ENCODE measurements at regions not wholly inside any gene's neighbourhood (a gene's known extent, or its start where the extent isn't known, plus 50 kb on each side); places are given as distances from the start of the nearest gene placed in this dataset.
"Not testable (repeated sequence)": the region's sequence is repeated elsewhere in the genome, so short reads cannot be mapped to it uniquely, and the experiment has no call there.

GRCh38 chr12:114038962-114039361 lies 72.8 kb upstream of the RBM19 start:
- ATAC-seq (replicated peaks in 1 of 4) (no peak), DNase-seq (no peak)
- Mint-ChIP-seq H3K4me1 (no peaks in the 10 kb centered on the region), H3K4me3 (no peak overlapping the region), H3K9me3 (peaks cover 0 to 2% (median 0%) of the 10 kb centered on the region in 3 donors), H3K27me3 (peaks cover 17 to 19% of the 10 kb centered on the region in 2 donors), H3K36me3 (no peaks in the 10 kb centered on the region), H3K27ac (no peak overlapping the region)
- CTCF ChIA-PET = no interaction called here
- WGBS (ENCODE audit: insufficient coverage) = 94% methylated on average over 3 of the region's 3 CpGs
- Histone ChIP-seq H3K4me3 (ENCODE audit: control insufficient read depth in 1 of 2, extremely low read depth in 1 of 2, low read length in 1 of 2) (no peak overlapping the region), H3K4me1 (ENCODE audit: control insufficient read depth in 1 of 2, extremely low read depth in 1 of 2, insufficient read depth in 2 of 2, low read length in 2 of 2) (no peaks in the 10 kb centered on the region), H3K27ac (ENCODE audit: low read length) (no peak overlapping the region), H3K27me3 (replicated peaks in 1 of 2; ENCODE audit: control insufficient read depth in 2 of 2, extremely low read depth in 1 of 2, insufficient read depth in 2 of 2, low read length in 1 of 2) (peaks cover 0 to 13% of the 10 kb centered on the region in 2 experiments), H3K9me3 (no peaks in the 10 kb centered on the region), H3K36me3 (ENCODE audit: control insufficient read depth in 2 of 2, extremely low read depth in 1 of 2, insufficient read depth in 1 of 2, low read length in 1 of 2) (no peaks in the 10 kb centered on the region)
- POLR2A ChIA-PET = no interaction called here

DNA sequence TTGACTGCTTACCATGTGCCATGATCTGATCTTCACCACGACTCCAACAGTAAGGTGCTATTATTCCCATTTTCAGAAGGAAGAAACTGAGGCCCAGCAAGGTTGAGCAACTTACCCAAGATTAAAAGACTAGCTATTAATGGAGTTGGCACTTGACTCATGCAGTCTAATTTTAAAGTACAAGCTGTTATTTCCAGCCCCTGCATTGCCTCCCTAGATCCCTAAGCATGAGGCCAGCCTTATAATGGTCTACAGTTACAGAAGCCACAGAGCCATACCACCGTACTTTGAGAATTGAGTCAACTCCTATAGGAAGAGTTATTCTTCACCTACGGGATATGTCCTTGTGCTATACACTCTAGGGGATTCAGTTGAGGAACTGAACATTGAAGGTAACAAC lies 66.7 kb upstream of the RBM19 start:
- H3K36me3 ChIP-seq (ENCODE audit: control insufficient read depth in 2 of 2, extremely low read depth in 1 of 2, insufficient read depth in 1 of 2, low read length in 1 of 2) = no peaks in the 10 kb centered on the region
- no peak overlapping the region for H3K4me3 Mint-ChIP-seq
- WGBS (ENCODE audit: insufficient coverage) = no CpG with 5 or more reads among the region's 3 CpGs
- H3K9me3 ChIP-seq = no peaks in the 10 kb centered on the region
- no peak overlapping the region for H3K27ac ChIP-seq (ENCODE audit: low read length)
- H3K4me1 ChIP-seq (ENCODE audit: control insufficient read depth in 1 of 2, extremely low read depth in 1 of 2, insufficient read depth in 2 of 2, low read length in 2 of 2) = no peaks in the 10 kb centered on the region
- H3K27me3 Mint-ChIP-seq = peaks cover 8 to 24% of the 10 kb centered on the region in 2 donors
- no peaks in the 10 kb centered on the region for H3K4me1 Mint-ChIP-seq
- H3K27ac Mint-ChIP-seq = no peak overlapping the region
- H3K9me3 Mint-ChIP-seq = peaks cover 0 to 3% (median 0%) of the 10 kb centered on the region in 3 donors
- POLR2A ChIA-PET = no interaction called here
- no peak overlapping the region for H3K4me3 ChIP-seq (ENCODE audit: control insufficient read depth in 1 of 2, extremely low read depth in 1 of 2, low read length in 1 of 2)
- CTCF ChIA-PET = no interaction called here
- peaks cover 0 to 12% of the 10 kb centered on the region in 2 experiments for H3K27me3 ChIP-seq (replicated peaks in 1 of 2; ENCODE audit: control insufficient read depth in 2 of 2, extremely low read depth in 1 of 2, insufficient read depth in 2 of 2, low read length in 1 of 2)
- ATAC-seq (replicated peaks in 1 of 4) = no peak
- DNase-seq = no peak
- H3K36me3 Mint-ChIP-seq = no peaks in the 10 kb centered on the region

DNA sequence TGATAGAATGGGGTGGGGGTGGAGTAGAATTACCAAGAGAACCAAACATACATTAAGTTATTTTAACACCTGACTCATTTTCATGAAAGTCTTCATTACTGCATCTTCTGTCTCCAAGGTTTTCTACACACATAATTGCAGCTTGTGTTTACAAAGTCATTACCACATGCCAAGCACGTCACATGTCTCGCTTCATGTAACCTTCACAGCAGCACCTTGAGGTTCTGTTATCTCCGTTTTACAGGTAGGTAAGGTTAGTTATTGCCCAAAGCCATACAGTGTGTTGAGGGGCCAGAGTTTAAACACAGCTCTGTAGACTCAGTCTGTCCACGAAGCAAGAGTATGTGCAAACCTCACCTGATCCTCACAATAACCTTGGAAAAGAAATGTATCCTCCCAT lies 64.3 kb upstream of the RBM19 start:
- H3K4me3 ChIP-seq (ENCODE audit: control insufficient read depth in 1 of 2, extremely low read depth in 1 of 2, low read length in 1 of 2) = no peak overlapping the region
- POLR2A ChIA-PET = no interaction called here
- Mint-ChIP-seq H3K27ac (no peak overlapping the region), H3K27me3 (peaks cover 3 to 25% of the 10 kb centered on the region in 2 donors), H3K4me3 (no peak overlapping the region), H3K36me3 (no peaks in the 10 kb centered on the region), H3K4me1 (no peaks in the 10 kb centered on the region), H3K9me3 (peaks cover 0 to 3% (median 1%) of the 10 kb centered on the region in 3 donors)
- H3K27me3 ChIP-seq (replicated peaks in 1 of 2; ENCODE audit: control insufficient read depth in 2 of 2, extremely low read depth in 1 of 2, insufficient read depth in 2 of 2, low read length in 1 of 2) = peaks cover 0 to 9% of the 10 kb centered on the region in 2 experiments
- H3K27ac ChIP-seq (ENCODE audit: low read length) = no peak overlapping the region
- no peaks in the 10 kb centered on the region for H3K4me1 ChIP-seq (ENCODE audit: control insufficient read depth in 1 of 2, extremely low read depth in 1 of 2, insufficient read depth in 2 of 2, low read length in 2 of 2)
- no peaks in the 10 kb centered on the region for H3K36me3 ChIP-seq (ENCODE audit: control insufficient read depth in 2 of 2, extremely low read depth in 1 of 2, insufficient read depth in 1 of 2, low read length in 1 of 2)
- WGBS (ENCODE audit: insufficient coverage) = 0% methylated on average over 1 of the region's 4 CpGs
- no peaks in the 10 kb centered on the region for H3K9me3 ChIP-seq
- no peak for DNase-seq
- CTCF ChIA-PET = no interaction called here
- no peak for ATAC-seq (replicated peaks in 1 of 4)

GRCh38 chr12:114026805-114027204 lies 60.7 kb upstream of the RBM19 start:
- no peaks in the 10 kb centered on the region for H3K36me3 ChIP-seq (ENCODE audit: control insufficient read depth in 2 of 2, extremely low read depth in 1 of 2, insufficient read depth in 1 of 2, low read length in 1 of 2)
- no peaks in the 10 kb centered on the region for H3K4me1 ChIP-seq (ENCODE audit: control insufficient read depth in 1 of 2, extremely low read depth in 1 of 2, insufficient read depth in 2 of 2, low read length in 2 of 2)
- no peaks in the 10 kb centered on the region for H3K9me3 ChIP-seq
- DNase-seq = no peak
- ATAC-seq (replicated peaks in 1 of 4) = no peak
- Mint-ChIP-seq H3K4me3 (no peak overlapping the region), H3K9me3 (peaks cover 0 to 1% (median 0%) of the 10 kb centered on the region in 3 donors), H3K27me3 (peaks cover 12 to 14% of the 10 kb centered on the region in 2 donors), H3K27ac (no peak overlapping the region), H3K4me1 (no peaks in the 10 kb centered on the region), H3K36me3 (no peaks in the 10 kb centered on the region)
- ChIA-PET CTCF (no interaction called here), POLR2A (no interaction called here)
- no peak overlapping the region for H3K27ac ChIP-seq (ENCODE audit: low read length)
- WGBS (ENCODE audit: insufficient coverage) = 83% methylated on average over 2 of the region's 4 CpGs
- H3K27me3 ChIP-seq (replicated peaks in 1 of 2; ENCODE audit: control insufficient read depth in 2 of 2, extremely low read depth in 1 of 2, insufficient read depth in 2 of 2, low read length in 1 of 2) = peaks cover 0 to 9% of the 10 kb centered on the region in 2 experiments
- no peak overlapping the region for H3K4me3 ChIP-seq (ENCODE audit: control insufficient read depth in 1 of 2, extremely low read depth in 1 of 2, low read length in 1 of 2)

- Histone ChIP-seq H3K27me3 (replicated peaks in 1 of 2; ENCODE audit: control insufficient read depth in 2 of 2, extremely low read depth in 1 of 2, insufficient read depth in 2 of 2, low read length in 1 of 2) (peaks cover 0 to 9% of the 10 kb centered on the region in 2 experiments), H3K27ac (ENCODE audit: low read length) (no peak overlapping the region), H3K4me1 (ENCODE audit: control insufficient read depth in 1 of 2, extremely low read depth in 1 of 2, insufficient read depth in 2 of 2, low read length in 2 of 2) (no peaks in the 10 kb centered on the region), H3K9me3 (no peaks in the 10 kb centered on the region), H3K36me3 (ENCODE audit: control insufficient read depth in 2 of 2, extremely low read depth in 1 of 2, insufficient read depth in 1 of 2, low read length in 1 of 2) (no peaks in the 10 kb centered on the region), H3K4me3 (ENCODE audit: control insufficient read depth in 1 of 2, extremely low read depth in 1 of 2, low read length in 1 of 2) (no peak overlapping the region)
- peaks cover 12 to 15% of the 10 kb centered on the region in 2 donors for H3K27me3 Mint-ChIP-seq
- POLR2A ChIA-PET = no interaction called here
- ATAC-seq (replicated peaks in 1 of 4) (no peak), DNase-seq (no peak)
- 44% methylated on average over 2 of the region's 3 CpGs for WGBS (ENCODE audit: insufficient coverage)
- no peak overlapping the region for H3K27ac Mint-ChIP-seq
- CTCF ChIA-PET = no interaction called here
- peaks cover 0 to 1% (median 0%) of the 10 kb centered on the region in 3 donors for H3K9me3 Mint-ChIP-seq
- no peak overlapping the region for H3K4me3 Mint-ChIP-seq
- no peaks in the 10 kb centered on the region for H3K4me1 Mint-ChIP-seq
- H3K36me3 Mint-ChIP-seq = no peaks in the 10 kb centered on the region
Observed at GRCh38 chr12:114025935-114026334, 59.8 kb upstream of the RBM19 start.

DNA sequence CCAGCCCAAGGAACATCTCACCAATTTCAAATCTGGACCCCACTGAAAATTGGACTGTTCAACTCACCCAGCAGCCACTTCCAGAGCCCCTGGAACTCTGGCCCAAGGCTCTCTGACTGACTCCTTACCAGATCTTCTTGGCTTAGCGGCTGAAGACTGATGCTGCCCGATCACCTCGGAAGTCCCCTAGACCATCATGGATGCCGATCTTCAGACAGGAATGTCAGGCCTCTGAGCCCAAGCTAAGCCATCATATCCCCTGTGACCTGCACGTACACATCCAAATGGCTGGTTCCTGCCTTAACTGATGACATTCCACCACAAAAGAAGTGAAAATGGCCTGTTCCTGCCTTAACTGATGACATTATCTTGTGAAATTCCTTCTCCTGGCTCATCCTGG lies 56.0 kb upstream of the RBM19 start:
- not testable (repeated sequence) for ATAC-seq (replicated peaks in 1 of 4)

GRCh38 chr12:114018669-114019068 lies 52.5 kb upstream of the RBM19 start:
- Histone ChIP-seq H3K27me3 (replicated peaks in 1 of 2; ENCODE audit: control insufficient read depth in 2 of 2, extremely low read depth in 1 of 2, insufficient read depth in 2 of 2, low read length in 1 of 2) (peaks cover 0 to 3% of the 10 kb centered on the region in 2 experiments), H3K36me3 (ENCODE audit: control insufficient read depth in 2 of 2, extremely low read depth in 1 of 2, insufficient read depth in 1 of 2, low read length in 1 of 2) (no peaks in the 10 kb centered on the region), H3K9me3 (no peaks in the 10 kb centered on the region), H3K4me3 (ENCODE audit: control insufficient read depth in 1 of 2, extremely low read depth in 1 of 2, low read length in 1 of 2) (no peak overlapping the region), H3K27ac (ENCODE audit: low read length) (no peak overlapping the region), H3K4me1 (ENCODE audit: control insufficient read depth in 1 of 2, extremely low read depth in 1 of 2, insufficient read depth in 2 of 2, low read length in 2 of 2) (no peaks in the 10 kb centered on the region)
- POLR2A ChIA-PET = no interaction called here
- Mint-ChIP-seq H3K27ac (no peak overlapping the region), H3K4me3 (no peak overlapping the region), H3K27me3 (peaks cover 18 to 21% of the 10 kb centered on the region in 2 donors), H3K9me3 (no peaks in the 10 kb centered on the region), H3K36me3 (no peaks in the 10 kb centered on the region), H3K4me1 (no peaks in the 10 kb centered on the region)
- ATAC-seq (replicated peaks in 1 of 4) (no peak), DNase-seq (no peak)
- WGBS (ENCODE audit: insufficient coverage) = no CpG with 5 or more reads among the region's 1 CpG
- CTCF ChIA-PET = no interaction called here

More for the DNA sequence above, 56.0 kb upstream of the RBM19 start:
- H3K9me3 ChIP-seq; H3K36me3 ChIP-seq (ENCODE audit: control insufficient read depth in 2 of 2, extremely low read depth in 1 of 2, insufficient read depth in 1 of 2, low read length in 1 of 2); H3K4me3 ChIP-seq (ENCODE audit: control insufficient read depth in 1 of 2, extremely low read depth in 1 of 2, low read length in 1 of 2); H3K27me3 ChIP-seq (replicated peaks in 1 of 2; ENCODE audit: control insufficient read depth in 2 of 2, extremely low read depth in 1 of 2, insufficient read depth in 2 of 2, low read length in 1 of 2); H3K27ac Mint-ChIP-seq; H3K9me3 Mint-ChIP-seq; H3K4me3 Mint-ChIP-seq; H3K4me1 ChIP-seq (ENCODE audit: control insufficient read depth in 1 of 2, extremely low read depth in 1 of 2, insufficient read depth in 2 of 2, low read length in 2 of 2); POLR2A ChIA-PET; DNase-seq; H3K36me3 Mint-ChIP-seq; H3K27ac ChIP-seq (ENCODE audit: low read length); H3K4me1 Mint-ChIP-seq; CTCF ChIA-PET: not testable (repeated sequence)
- WGBS (ENCODE audit: insufficient coverage) = no CpG with 5 or more reads among the region's 5 CpGs
- peaks cover 18 to 23% of the 10 kb centered on the region in 2 donors for H3K27me3 Mint-ChIP-seq

Data from T-cell (primary cell).